Body of pancreas (tissue), 4 donors: ENCODE measurements at regions not wholly inside any gene's neighbourhood (a gene's known extent, or its start where the extent isn't known, plus 50 kb on each side); places are given as distances from the start of the nearest gene placed in this dataset.

ENCODE experiments used
- ATAC-seq: fragments of 150-250 bp; one replicate; pipeline ENCODE4 v1.9.1; 2016
- DNase-seq, 4 donors: peaks; one replicate each; pipeline ENCODE4 v3.0.0-alpha.2; 2019
- H3K27ac ChIP-seq, 4 donors: fragments of 200-600 bp; sonication (generic); 1 replicate in 3 of 4; 2 replicates in 1 of 4; pipeline versions ENCODE4 v1.5.1 to v1.6.1; 2016 to 2019; ENCODE audit warnings: mild to moderate bottlenecking in 1 of 4, mixed read lengths in 1 of 4, moderate library complexity in 1 of 4
- H3K27me3 ChIP-seq, 2 donors: fragments of 200-600 bp; sonication (generic); one replicate each; pipeline ENCODE4 v1.6.0; 2016; ENCODE audit warnings: mild to moderate bottlenecking in 1 of 2
- H3K36me3 ChIP-seq, 2 donors: fragments of 200-600 bp; sonication (generic); replicated peaks in 1 of 2; 2 replicates each; pipeline ENCODE4 v1.5.1; 2016; ENCODE audit warnings: low read depth in 2 of 2; ENCODE audit not compliant: insufficient read depth in 1 of 2
- H3K4me1 ChIP-seq: fragments of 200-600 bp; sonication (generic); one replicate; pipeline ENCODE4 v1.6.0; 2016
- H3K4me3 ChIP-seq, 2 donors: fragments of 200-600 bp; sonication (generic); 1 replicate in 1 of 2; 2 replicates in 1 of 2; pipeline ENCODE4 v1.5.1; 2016 to 2019
- H3K9me3 ChIP-seq, 3 donors: fragments of 200-600 bp; sonication (generic); 1 replicate in 2 of 3; 2 replicates in 1 of 3; pipeline ENCODE4 v1.5.1; 2016
- POLR2A ChIP-seq, 3 donors: fragments of 450-650 bp; IDR thresholded peaks; one replicate each; pipeline ENCODE4 v1.6.1; 2016; ENCODE audit warnings: antibody characterized with exemption in 3 of 3, mild to moderate bottlenecking in 2 of 3
- WGBS, 2 donors: methylation state at CpG; one replicate each; pipeline ENCODE4 v1.1.5; 2017; 5-methylcytosine and 5-hydroxymethylcytosine counted together
- intact Hi-C: fragments of 100-400 bp; cut with DNase I; formaldehyde crosslinking; loops from one replicate; pipeline ENCODE4 v1.15.1; 2023
- TF ChIP-seq, protein P1 (sequence below), 7 experiments: fragments of 450-650 bp in 4 of 7; fragments of 200-600 bp in 3 of 7; sonication (generic) in 3 of 7; IDR thresholded peaks; one replicate each; pipeline ENCODE4 v1.5.1; 2016 to 2019; ENCODE audit warnings: antibody characterized with exemption in 7 of 7

DNA sequence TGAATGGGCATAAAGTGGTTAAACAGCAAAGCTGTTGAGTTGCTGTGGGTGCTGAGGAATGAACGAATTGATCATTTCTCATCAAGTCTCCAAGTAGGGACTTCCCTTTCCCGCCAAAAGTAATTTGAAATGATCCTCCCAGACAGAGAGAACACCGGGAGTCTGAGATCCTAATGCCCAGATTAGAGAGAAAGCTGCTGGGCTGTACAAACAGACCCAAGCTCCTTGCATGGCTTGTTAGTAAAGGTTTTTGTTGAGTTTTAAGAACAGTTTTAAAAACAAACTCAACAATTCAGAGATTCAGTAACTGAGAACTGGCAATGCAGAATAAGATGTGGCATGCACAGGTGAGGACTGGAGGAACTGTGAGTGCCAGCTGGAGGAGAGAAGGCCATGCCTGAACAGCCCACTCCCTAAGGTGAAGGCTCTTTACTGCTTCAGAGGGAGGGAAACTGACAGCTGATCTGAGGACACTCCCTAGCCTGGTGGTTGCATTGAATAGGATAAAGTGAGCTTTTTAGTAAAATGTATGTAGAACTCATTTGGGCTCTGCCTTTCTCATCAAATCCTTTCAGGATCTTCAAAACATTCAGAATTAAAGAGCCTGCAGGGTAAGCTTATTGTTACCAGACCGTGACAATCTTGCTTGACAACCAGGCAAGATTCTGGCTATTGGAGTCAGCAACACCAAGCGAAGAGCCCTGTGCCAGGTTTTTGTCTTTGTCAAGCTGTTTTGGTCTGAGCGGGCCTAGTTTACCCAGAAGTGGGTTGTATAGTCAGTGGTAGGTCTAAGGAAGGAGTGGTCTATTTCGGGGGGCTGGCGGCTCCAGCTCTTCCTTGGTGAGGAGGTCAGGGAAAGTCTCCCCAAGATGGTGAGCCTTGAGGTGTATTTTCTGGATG, 63.2 kb upstream of the IGFBP5 start:
- Histone ChIP-seq H3K4me1 (no peaks in the 10 kb centered on the region), H3K4me3 (no peak overlapping the region), H3K36me3 (no peaks in the 10 kb centered on the region), H3K27me3 (no peaks in the 10 kb centered on the region), H3K9me3 (no peaks in the 10 kb centered on the region), H3K27ac (no peak overlapping the region)
- DNase-seq (no peak), ATAC-seq (no peak)
- intact Hi-C loops, result no loop called here
- WGBS, 2 donors, result 61 to 75% methylated on average over 8 of the region's 8 CpGs
- TF ChIP-seq, protein P1, sequence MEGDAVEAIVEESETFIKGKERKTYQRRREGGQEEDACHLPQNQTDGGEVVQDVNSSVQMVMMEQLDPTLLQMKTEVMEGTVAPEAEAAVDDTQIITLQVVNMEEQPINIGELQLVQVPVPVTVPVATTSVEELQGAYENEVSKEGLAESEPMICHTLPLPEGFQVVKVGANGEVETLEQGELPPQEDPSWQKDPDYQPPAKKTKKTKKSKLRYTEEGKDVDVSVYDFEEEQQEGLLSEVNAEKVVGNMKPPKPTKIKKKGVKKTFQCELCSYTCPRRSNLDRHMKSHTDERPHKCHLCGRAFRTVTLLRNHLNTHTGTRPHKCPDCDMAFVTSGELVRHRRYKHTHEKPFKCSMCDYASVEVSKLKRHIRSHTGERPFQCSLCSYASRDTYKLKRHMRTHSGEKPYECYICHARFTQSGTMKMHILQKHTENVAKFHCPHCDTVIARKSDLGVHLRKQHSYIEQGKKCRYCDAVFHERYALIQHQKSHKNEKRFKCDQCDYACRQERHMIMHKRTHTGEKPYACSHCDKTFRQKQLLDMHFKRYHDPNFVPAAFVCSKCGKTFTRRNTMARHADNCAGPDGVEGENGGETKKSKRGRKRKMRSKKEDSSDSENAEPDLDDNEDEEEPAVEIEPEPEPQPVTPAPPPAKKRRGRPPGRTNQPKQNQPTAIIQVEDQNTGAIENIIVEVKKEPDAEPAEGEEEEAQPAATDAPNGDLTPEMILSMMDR (IDR thresholded peaks at IDR 0.05), result no peak

DNA sequence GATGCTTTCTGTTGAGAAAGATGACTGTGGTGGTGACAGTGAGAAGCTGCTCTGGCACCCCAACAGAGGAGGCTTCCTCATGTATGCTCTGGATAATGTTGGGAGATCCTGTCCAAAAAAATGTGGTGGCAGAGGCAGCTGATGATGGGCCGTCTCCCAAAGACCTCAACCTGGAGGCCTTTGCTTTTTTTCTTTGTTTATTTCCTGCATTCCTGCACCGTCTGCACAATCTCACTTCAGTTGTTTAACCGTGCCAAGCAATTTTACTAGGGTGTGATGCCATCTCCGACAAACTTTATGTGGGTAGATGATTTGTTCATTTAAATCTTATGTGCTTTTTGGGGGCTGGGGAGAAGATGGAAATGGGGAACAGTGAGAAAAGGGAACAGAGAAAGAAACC, 62.2 kb upstream of the IGFBP5 start:
- no peaks in the 10 kb centered on the region for H3K27me3 ChIP-seq
- ATAC-seq (no peak), DNase-seq (no peak)
- H3K9me3 ChIP-seq, result no peaks in the 10 kb centered on the region
- TF ChIP-seq, protein P1 (IDR thresholded peaks at IDR 0.05), result no peak
- TF ChIP-seq POLR2A (IDR thresholded peaks at IDR 0.05), result no peak
- H3K4me1 ChIP-seq, result no peaks in the 10 kb centered on the region
- no peak overlapping the region for H3K27ac ChIP-seq
- H3K36me3 ChIP-seq, result no peaks in the 10 kb centered on the region
- 39 to 43% methylated on average over 4 of the region's 4 CpGs for WGBS, 2 donors
- no peak overlapping the region for H3K4me3 ChIP-seq
- intact Hi-C loops, result no loop called here

DNA sequence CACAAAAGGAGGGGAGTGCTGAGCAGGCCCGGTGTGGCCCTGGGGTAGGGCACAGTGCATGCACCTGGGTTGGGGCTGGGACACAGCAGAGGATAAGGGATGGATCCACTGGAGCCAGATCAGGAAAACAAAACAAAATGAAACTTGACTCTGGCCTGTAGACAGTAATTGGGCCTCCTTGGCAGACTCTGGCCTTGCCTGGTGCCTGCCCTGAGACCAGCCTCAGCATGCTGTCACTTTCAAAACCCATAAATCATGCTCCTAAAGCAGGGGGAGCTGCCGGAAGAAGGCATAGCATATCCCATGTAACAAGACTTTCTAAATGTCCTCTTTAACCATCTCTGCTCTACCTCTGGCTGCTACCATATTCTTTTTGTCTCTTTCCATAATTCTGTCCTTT, 61.1 kb upstream of the IGFBP5 start:
- H3K9me3 ChIP-seq, result no peaks in the 10 kb centered on the region
- 91 to 95% methylated on average over 2 of the region's 2 CpGs for WGBS, 2 donors
- H3K4me1 ChIP-seq, result no peaks in the 10 kb centered on the region
- no peak overlapping the region for H3K27ac ChIP-seq
- DNase-seq (no peak), ATAC-seq (no peak)
- intact Hi-C loops, result no loop called here
- TF ChIP-seq, protein P1 (IDR thresholded peaks at IDR 0.05), result no peak
- H3K27me3 ChIP-seq, result no peaks in the 10 kb centered on the region
- no peak overlapping the region for H3K4me3 ChIP-seq
- H3K36me3 ChIP-seq, result no peaks in the 10 kb centered on the region

DNA sequence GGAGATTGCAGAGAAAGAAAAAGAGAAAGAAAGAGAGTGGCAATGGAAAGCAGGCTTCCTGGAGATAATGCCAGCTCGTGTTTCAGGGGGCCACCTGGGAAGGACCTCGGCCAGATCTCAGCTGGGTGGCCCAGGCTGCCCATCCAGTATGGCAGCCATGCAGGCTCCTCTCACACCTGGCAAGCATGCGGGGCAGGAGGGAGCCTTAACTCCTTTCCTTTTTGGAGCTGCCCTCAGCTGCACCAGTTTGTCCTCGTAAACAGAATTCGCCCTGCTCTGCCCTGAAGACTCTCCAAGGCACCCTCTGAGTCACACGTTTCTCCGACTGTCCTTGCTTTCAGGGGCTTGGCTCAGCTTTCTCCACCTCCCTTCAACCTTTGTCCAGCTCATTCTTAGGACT, 59.5 kb upstream of the IGFBP5 start:
- 71 to 74% methylated on average over 7 of the region's 7 CpGs for WGBS, 2 donors
- Histone ChIP-seq H3K4me1 (no peaks in the 10 kb centered on the region), H3K36me3 (no peaks in the 10 kb centered on the region), H3K27me3 (no peaks in the 10 kb centered on the region), H3K27ac (no peak overlapping the region), H3K4me3 (no peak overlapping the region), H3K9me3 (no peaks in the 10 kb centered on the region)
- TF ChIP-seq, protein P1 (IDR thresholded peaks at IDR 0.05), result no peak
- TF ChIP-seq POLR2A (IDR thresholded peaks at IDR 0.05), result no peak
- intact Hi-C loops, result no loop called here
- DNase-seq (no peak), ATAC-seq (no peak)

DNA sequence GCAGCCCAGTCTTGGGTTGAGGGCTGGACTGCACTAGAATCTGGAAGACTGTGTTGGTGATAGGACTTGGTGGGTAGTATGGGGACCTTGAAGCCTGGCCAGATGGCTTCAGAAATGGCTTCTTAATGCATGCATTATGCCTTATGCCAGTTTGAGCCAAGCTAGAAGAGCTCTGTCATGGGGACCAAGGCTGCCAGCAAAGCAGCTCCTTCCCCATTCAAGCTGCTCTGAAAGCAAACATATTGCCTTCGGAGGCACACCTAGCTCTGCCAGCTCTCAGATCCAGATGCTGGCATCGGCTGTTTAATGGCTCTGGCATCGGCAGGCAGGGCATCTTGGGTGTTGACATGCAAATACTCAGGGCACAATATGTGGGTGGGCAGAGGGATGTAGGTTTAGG, 59.0 kb upstream of the IGFBP5 start:
- Histone ChIP-seq H3K4me1 (no peaks in the 10 kb centered on the region), H3K36me3 (no peaks in the 10 kb centered on the region), H3K9me3 (no peaks in the 10 kb centered on the region), H3K27me3 (no peaks in the 10 kb centered on the region), H3K4me3 (no peak overlapping the region), H3K27ac (no peak overlapping the region)
- no peak for DNase-seq
- intact Hi-C loops, result no loop called here
- WGBS, 2 donors, result 64 to 78% methylated on average over 3 of the region's 3 CpGs
- no peak for ATAC-seq
- no peak for TF ChIP-seq POLR2A (IDR thresholded peaks at IDR 0.05)
- TF ChIP-seq, protein P1 (IDR thresholded peaks at IDR 0.05), result no peak
